A549 (cell line): ENCODE measurements at regions not wholly inside any gene's neighbourhood (a gene's known extent, or its start where the extent isn't known, plus 50 kb on each side); places are given as distances from the start of the nearest gene placed in this dataset.

Experiments used
- ATAC-seq, 2 experiments: fragments of 200-7000 bp in 1 of 2; fragments of >200 bp in 1 of 2; cut with Nextera tagmentation in 1 of 2; cut with Tn5 transposase in 1 of 2; 3 replicates each; pipeline versions ENCODE4 v1.8.0 to v1.9.1; 2018 to 2020; ENCODE audit warnings: mild to moderate bottlenecking in 1 of 2, moderate library complexity in 1 of 2
- CTCF ChIA-PET: fragments of 300-600 bp; sonication (Branson Sonifier 250); formaldehyde crosslinking; extraction: SDS; loops from one replicate; lab custom pipeline; 2021; ENCODE audit warnings: antibody characterized with exemption, inconsistent platforms; lab: Yijun Ruan, JAX
- POLR2A ChIA-PET: fragments of 350-600 bp; formaldehyde crosslinking; extraction: SDS; loops from one replicate; lab custom pipeline; 2021; ENCODE audit warnings: antibody characterized with exemption, inconsistent platforms; lab: Yijun Ruan, JAX
- DNase-seq, 2 experiments: peaks; one replicate each; pipeline versions ENCODE4 v3.0.0 to v3.0.0-alpha.2; 2011 to 2016; ENCODE audit warnings: low read depth in 1 of 2, low spot score in 1 of 2
- FAIRE-seq: peaks from 2 replicates; lab custom pipeline; 2011; peaks lifted over from hg19 to GRCh38; lab: Jason Lieb, UNC
- H3K27ac ChIP-seq, 2 experiments: fragments of >200 bp; sonication (Bioruptor Twin); formaldehyde crosslinking; 3 replicates each; pipeline ENCODE4 v1.5.1; 2016 to 2017
- H3K4me1 ChIP-seq: fragments of >200 bp; sonication (Bioruptor Twin); formaldehyde crosslinking; 3 replicates; pipeline ENCODE4 v1.6.1; 2016
- H3K4me2 ChIP-seq: fragments of >200 bp; sonication (Bioruptor Twin); formaldehyde crosslinking; 3 replicates; pipeline ENCODE4 v1.6.1; 2016
- H3K4me3 ChIP-seq: fragments of >200 bp; sonication (Bioruptor Twin); formaldehyde crosslinking; 3 replicates; pipeline ENCODE4 v1.5.1; 2016
- H3K9me3 ChIP-seq: fragments of >200 bp; sonication (Bioruptor Twin); formaldehyde crosslinking; 3 replicates; pipeline ENCODE4 v1.6.1; 2016
- ATOH8 ChIP-seq: fragments of 250-450 bp; sonication (Bioruptor Pico); IDR thresholded peaks from 2 replicates; pipeline ENCODE4 v1.5.0; 2020; ENCODE audit warnings: low read depth, mild to moderate bottlenecking, moderate library complexity
- BCL3 ChIP-seq: fragments of >200 bp; sonication (Bioruptor Twin); formaldehyde crosslinking; IDR thresholded peaks from 3 replicates; pipeline ENCODE4 v1.6.1; 2016
- CBX2 ChIP-seq: fragments of 200-600 bp; sonication (generic); IDR thresholded peaks from 2 replicates; pipeline ENCODE4 v1.6.1; 2016; ENCODE audit warnings: low read depth, mild to moderate bottlenecking, borderline replicate concordance
- CHD2 ChIP-seq: fragments of 150-350 bp; IDR thresholded peaks from 2 replicates; pipeline ENCODE4 v1.6.1; 2014; ENCODE audit warnings: low read length; ENCODE audit not compliant: partially characterized antibody
- CHD4 ChIP-seq: fragments of 200-600 bp; sonication (generic); IDR thresholded peaks from 2 replicates; pipeline ENCODE4 v1.6.1; 2016; ENCODE audit warnings: antibody characterized with exemption, mild to moderate bottlenecking, borderline replicate concordance
- EHMT2 ChIP-seq: fragments of 200-600 bp; sonication (generic); IDR thresholded peaks from 2 replicates; pipeline ENCODE4 v1.6.1; 2016; ENCODE audit warnings: antibody characterized with exemption, low read depth, mild to moderate bottlenecking, moderate library complexity
- EP300 ChIP-seq, 2 experiments: fragments of >200 bp; sonication (Bioruptor Twin); formaldehyde crosslinking; IDR thresholded peaks; 2 replicates in 1 of 2; 3 replicates in 1 of 2; pipeline ENCODE4 v1.6.1; 2016 to 2017
- FOSB ChIP-seq: fragments of 250-450 bp; sonication (Bioruptor Pico); IDR thresholded peaks from 2 replicates; pipeline ENCODE4 v1.5.0; 2020; ENCODE audit warnings: mild to moderate bottlenecking, moderate library complexity
- FOSL2 ChIP-seq, 2 experiments: fragments of 450-650 bp in 1 of 2; fragments of >200 bp in 1 of 2; sonication (Bioruptor Twin) in 1 of 2; formaldehyde crosslinking; IDR thresholded peaks; 2 replicates each; pipeline versions ENCODE4 v1.5.0 to v1.6.1; 2016 to 2020; ENCODE audit warnings: mild to moderate bottlenecking in 1 of 2, moderate library complexity in 1 of 2
- GATA3 ChIP-seq: IDR thresholded peaks from 2 replicates; pipeline ENCODE4 v1.6.1; 2012; ENCODE audit warnings: borderline replicate concordance
- HDAC2 ChIP-seq: fragments of 200-600 bp; sonication (generic); IDR thresholded peaks from 2 replicates; pipeline ENCODE4 v1.6.1; 2016
- HOXA7 ChIP-seq: fragments of 250-450 bp; sonication (Bioruptor Pico); IDR thresholded peaks from 2 replicates; pipeline ENCODE4 v1.5.0; 2020; ENCODE audit warnings: mild to moderate bottlenecking, moderate library complexity
- JUN ChIP-seq, 2 experiments: fragments of >200 bp; sonication (Bioruptor Twin); formaldehyde crosslinking; IDR thresholded peaks; 2 replicates in 1 of 2; 3 replicates in 1 of 2; pipeline ENCODE4 v1.6.1; 2016 to 2017
- JUNB ChIP-seq: fragments of >200 bp; sonication (Bioruptor Twin); formaldehyde crosslinking; IDR thresholded peaks from 2 replicates; pipeline ENCODE4 v1.6.1; 2016
- MAZ ChIP-seq: fragments of 150-350 bp; IDR thresholded peaks from 2 replicates; pipeline ENCODE4 v1.6.1; 2014; ENCODE audit warnings: antibody characterized with exemption, low read depth, low read length, borderline replicate concordance
- MYC ChIP-seq: IDR thresholded peaks from 2 replicates; pipeline ENCODE4 v1.6.1; 2012; ENCODE audit warnings: mild to moderate bottlenecking, inconsistent platforms, low read length, improper control_type of control experiment, borderline replicate concordance
- NFE2L2 ChIP-seq: fragments of 150-350 bp; conservative IDR thresholded peaks from 2 replicates; pipeline ENCODE4 v1.6.1; 2014; ENCODE audit warnings: low read length
- NPAS2 ChIP-seq: fragments of 250-450 bp; sonication (Bioruptor Pico); IDR thresholded peaks from 2 replicates; pipeline ENCODE4 v1.8.0; 2022; ENCODE audit warnings: mild to moderate bottlenecking, moderate library complexity, borderline replicate concordance
- PBX3 ChIP-seq: IDR thresholded peaks from 2 replicates; pipeline ENCODE4 v1.6.1; 2012
- RAD21 ChIP-seq, 2 experiments: fragments of >200 bp in 1 of 2; sonication (Bioruptor Twin) in 1 of 2; formaldehyde crosslinking in 1 of 2; IDR thresholded peaks in 1 of 2; conservative IDR thresholded peaks in 1 of 2; 2 replicates in 1 of 2; 3 replicates in 1 of 2; pipeline ENCODE4 v1.6.1; 2012 to 2018; ENCODE audit warnings: inconsistent platforms in 1 of 2
- RARB ChIP-seq: fragments of 250-450 bp; sonication (Bioruptor Pico); IDR thresholded peaks from 2 replicates; pipeline ENCODE4 v1.8.0; 2021; ENCODE audit warnings: mild to moderate bottlenecking, moderate library complexity
- REST ChIP-seq: fragments of 200-600 bp; sonication (generic); IDR thresholded peaks from 2 replicates; pipeline ENCODE4 v1.6.1; 2016; ENCODE audit warnings: antibody characterized with exemption, mild to moderate bottlenecking, moderate library complexity
- RNF2 ChIP-seq: fragments of 200-600 bp; sonication (generic); IDR thresholded peaks from 2 replicates; pipeline ENCODE4 v1.6.1; 2016; ENCODE audit warnings: low read depth, mild to moderate bottlenecking, antibody characterized with exemption, moderate library complexity, borderline replicate concordance
- SMC3 ChIP-seq: fragments of >200 bp; sonication (Bioruptor Twin); formaldehyde crosslinking; IDR thresholded peaks from 3 replicates; pipeline ENCODE4 v1.6.1; 2018; ENCODE audit warnings: inconsistent platforms
- TFCP2L1 ChIP-seq: fragments of 250-450 bp; sonication (Bioruptor Pico); IDR thresholded peaks from 2 replicates; pipeline ENCODE4 v1.5.0; 2021; ENCODE audit warnings: mild to moderate bottlenecking
- ZC3H11A ChIP-seq: fragments of 450-650 bp; IDR thresholded peaks from 2 replicates; pipeline ENCODE4 v1.6.1; 2014; ENCODE audit warnings: antibody characterized with exemption, mild to moderate bottlenecking
- ZSCAN20 ChIP-seq: fragments of 250-450 bp; sonication (Bioruptor Pico); IDR thresholded peaks from 2 replicates; pipeline ENCODE4 v1.8.0; 2022; ENCODE audit warnings: mild to moderate bottlenecking, moderate library complexity
- WGBS: methylation state at CpG from one replicate; pipeline ENCODE4 v1.1.6; 2017; ENCODE audit errors: missing lambda C conversion rate; 5-methylcytosine and 5-hydroxymethylcytosine counted together

- no peak for ATAC-seq
- Histone ChIP-seq H3K4me3 (no peak overlapping the region), H3K4me2 (no peak overlapping the region), H3K27ac (no peak overlapping the region), H3K4me1 (no peaks in the 10 kb centered on the region), H3K9me3 (no peaks in the 10 kb centered on the region)
- WGBS, result 53% methylated on average over 8 of the region's 8 CpGs
- ChIA-PET POLR2A (no interaction called here), CTCF (no interaction called here)
- TF ChIP-seq BCL3 (no peak), RNF2 (no peak), CBX2 (no peak), JUNB (no peak), ATOH8 (CRISPR knock-in tag) (no peak), NPAS2 (no peak), RARB (no peak), FOSL2 (IDR thresholded peaks at IDR 0.05) (no peak), FOSL2 (CRISPR knock-in tag; IDR thresholded peaks at IDR 0.05) (no peak), REST (no peak), GATA3 (no peak), PBX3 (no peak), ZC3H11A (no peak), TFCP2L1 (CRISPR knock-in tag) (no peak), HDAC2 (no peak)
- FAIRE-seq, result no peak
- no peak for DNase-seq
Observed at GRCh38 chr4:15354371-15355297, 73.2 kb upstream of the C1QTNF7 start.

GRCh38 chr4:15361529-15361928, 66.3 kb upstream of the C1QTNF7 start:
- H3K4me2 ChIP-seq, result no peak overlapping the region
- no peaks in the 10 kb centered on the region for H3K9me3 ChIP-seq
- 32% methylated on average over 2 of the region's 2 CpGs for WGBS
- H3K4me3 ChIP-seq, result no peak overlapping the region
- ATAC-seq (no peak), FAIRE-seq (no peak), DNase-seq (no peak)
- ChIA-PET CTCF (interaction anchor here (1.5 kb wide), 1 partner anchor 19 kb away, joined by 3 read pairs; no protein-coding TSS in a partner anchor), POLR2A (no interaction called here)
- no peaks in the 10 kb centered on the region for H3K4me1 ChIP-seq
- H3K27ac ChIP-seq, result no peak overlapping the region
- TF ChIP-seq RAD21 (conservative IDR thresholded peaks at IDR 0.05 in 1 of 2, IDR thresholded peaks at IDR 0.05 in 1 of 2) (no peak), JUN (IDR thresholded peaks at IDR 0.05) (no peak), MAZ (no peak), NFE2L2 (no peak), ZSCAN20 (CRISPR knock-in tag) (no peak), FOSL2 (IDR thresholded peaks at IDR 0.05) (no peak), FOSL2 (CRISPR knock-in tag; IDR thresholded peaks at IDR 0.05) (no peak), BCL3 (no peak), ZC3H11A (no peak), RARB (no peak), MYC (no peak), CHD2 (no peak), EHMT2 (no peak), EP300 (IDR thresholded peaks at IDR 0.05) (no peak), SMC3 (no peak), HOXA7 (CRISPR knock-in tag) (no peak), GATA3 (no peak), FOSB (no peak), CHD4 (no peak)
